Caco-2 (cell line): ENCODE measurements at regions not wholly inside any gene's neighbourhood (a gene's known extent, or its start where the extent isn't known, plus 50 kb on each side); places are given as distances from the start of the nearest gene placed in this dataset.

Source experiments
- BruUV-seq: library from RNA; stranded (reverse); fragments of 400-500 nt; replicated peaks from 2 replicates; lab custom pipeline; 2021; lab: Mats Ljungman, UMichigan
- CTCF ChIA-PET: fragments of 300-600 bp; sonication (Branson Sonifier 250); formaldehyde crosslinking; loops from one replicate; lab custom pipeline; 2022; ENCODE audit warnings: antibody characterized with exemption; lab: Charles Lee
- POLR2A ChIA-PET: fragments of 300-600 bp; sonication (Branson Sonifier 250); formaldehyde crosslinking; loops from one replicate; lab custom pipeline; 2022; ENCODE audit warnings: antibody characterized with exemption; lab: Charles Lee
- DNase-seq, 2 experiments: peaks; one replicate each; pipeline versions ENCODE4 v3.0.0 to v3.0.0-alpha.2; 2020 to 2022
- H3K27me3 ChIP-seq: replicated peaks from 2 replicates; pipeline ENCODE4 v1.6.0; 2011; ENCODE audit warnings: low read length; ENCODE audit not compliant: control insufficient read depth, insufficient read depth
- H3K36me3 ChIP-seq: 2 replicates; pipeline ENCODE4 v1.5.1; 2011; ENCODE audit warnings: low read length; ENCODE audit not compliant: control insufficient read depth, insufficient read depth
- H3K4me1 ChIP-seq: fragments of 250-450 bp; sonication (Bioruptor Pico); 2 replicates; pipeline ENCODE4 v1.5.1; 2020; ENCODE audit warnings: mild to moderate bottlenecking
- H3K4me3 ChIP-seq: 2 replicates; pipeline ENCODE4 v1.5.1; 2011; ENCODE audit warnings: low read depth, mild to moderate bottlenecking, control low read depth, low read length
- H3K9me3 ChIP-seq: fragments of 250-450 bp; sonication (Bioruptor Pico); 2 replicates; pipeline ENCODE4 v1.5.1; 2020; ENCODE audit warnings: mild to moderate bottlenecking, moderate library complexity
- H3K27ac Mint-ChIP-seq: one replicate; pipeline ENCODE4 v1.8.0; 2022; ENCODE audit warnings: mixed read lengths; ENCODE audit not compliant: unreplicated experiment
- H3K27me3 Mint-ChIP-seq: one replicate; pipeline ENCODE4 v1.8.0; 2022; ENCODE audit warnings: mixed read lengths; ENCODE audit not compliant: insufficient read depth, unreplicated experiment
- H3K36me3 Mint-ChIP-seq: one replicate; pipeline ENCODE4 v1.8.0; 2022; ENCODE audit warnings: mild to moderate bottlenecking, mixed read lengths; ENCODE audit not compliant: insufficient read depth, unreplicated experiment
- H3K4me1 Mint-ChIP-seq: one replicate; pipeline ENCODE4 v1.8.0; 2022; ENCODE audit warnings: low read depth, mixed read lengths; ENCODE audit not compliant: unreplicated experiment
- H3K4me3 Mint-ChIP-seq: one replicate; pipeline ENCODE4 v1.8.0; 2022; ENCODE audit warnings: mild to moderate bottlenecking, moderate library complexity, mixed read lengths; ENCODE audit not compliant: unreplicated experiment
- H3K9me3 Mint-ChIP-seq: one replicate; pipeline ENCODE4 v1.8.0; 2022; ENCODE audit warnings: mixed read lengths; ENCODE audit not compliant: unreplicated experiment
- CTCF ChIP-seq, 2 experiments: fragments of 200-600 bp in 1 of 2; IDR thresholded peaks; 1 replicate in 1 of 2; 2 replicates in 1 of 2; pipeline versions ENCODE4 v1.5.1 to v1.8.0; 2011 to 2022; ENCODE audit warnings: antibody characterized with exemption in 1 of 2, control low read depth in 1 of 2, inconsistent platforms in 1 of 2, low read depth in 1 of 2, low read length in 1 of 2, mild to moderate bottlenecking in 1 of 2, moderate library complexity in 1 of 2; ENCODE audit not compliant: insufficient read depth in 1 of 2, severe bottlenecking in 1 of 2, unreplicated experiment in 1 of 2
- intact Hi-C: fragments of 100-400 bp; cut with micrococcal nuclease; formaldehyde crosslinking; loops from one replicate; pipeline ENCODE4 v1.10.0; 2022; ENCODE audit not compliant: unreplicated experiment

GRCh38 chr9:85237478-85237877 lies 504.3 kb downstream of the AGTPBP1 start:
- Histone ChIP-seq H3K36me3 (no peaks in the 10 kb centered on the region), H3K27me3 (no peaks in the 10 kb centered on the region), H3K4me3 (no peak overlapping the region), H3K9me3 (no peaks in the 10 kb centered on the region), H3K4me1 (no peaks in the 10 kb centered on the region)
- DNase-seq, result no peak
- CTCF ChIA-PET, result no interaction called here
- POLR2A ChIA-PET, result no interaction called here
- Mint-ChIP-seq H3K36me3 (no peaks in the 10 kb centered on the region), H3K27ac (no peak overlapping the region), H3K4me1 (no peaks in the 10 kb centered on the region), H3K9me3 (no peaks in the 10 kb centered on the region), H3K27me3 (peaks cover 6% of the 10 kb centered on the region), H3K4me3 (no peak overlapping the region)
- no peak for TF ChIP-seq CTCF (IDR thresholded peaks at IDR 0.05; ENCODE audit: insufficient read depth in 1 of 2, low read depth in 1 of 2, low read length in 1 of 2, severe bottlenecking in 1 of 2, unreplicated experiment in 1 of 2)
- no TSS peak for BruUV-seq
- intact Hi-C loops, result no loop called here

- H3K4me1 Mint-ChIP-seq, result no peaks in the 10 kb centered on the region
- POLR2A ChIA-PET, result no interaction called here
- peaks cover 3% of the 10 kb centered on the region for H3K27me3 Mint-ChIP-seq
These were observed 511.7 kb downstream of the AGTPBP1 start for GRCh38 chr9:85230081-85230480.

GRCh38 chr9:85228111-85228855 lies 513.5 kb downstream of the AGTPBP1 start:
- Histone ChIP-seq H3K4me3 (no peak overlapping the region), H3K36me3 (no peaks in the 10 kb centered on the region), H3K4me1 (no peaks in the 10 kb centered on the region), H3K9me3 (no peaks in the 10 kb centered on the region), H3K27me3 (no peaks in the 10 kb centered on the region; the same call in 1 of the 2 replicates)
- CTCF ChIA-PET, result no interaction called here
- Mint-ChIP-seq H3K4me1 (no peaks in the 10 kb centered on the region), H3K4me3 (no peak overlapping the region), H3K27ac (no peak overlapping the region), H3K9me3 (no peaks in the 10 kb centered on the region), H3K27me3 (peaks cover 2% of the 10 kb centered on the region), H3K36me3 (no peaks in the 10 kb centered on the region)
- POLR2A ChIA-PET, result no interaction called here
- TF ChIP-seq CTCF (IDR thresholded peaks at IDR 0.05; ENCODE audit: insufficient read depth in 1 of 2, low read depth in 1 of 2, low read length in 1 of 2, severe bottlenecking in 1 of 2, unreplicated experiment in 1 of 2), result no peak
- intact Hi-C loops, result no loop called here
- no TSS peak for BruUV-seq
- no peak for DNase-seq

More at GRCh38 chr9:85230081-85230480, 511.7 kb downstream of the AGTPBP1 start:
- CTCF ChIA-PET, result no interaction called here
- intact Hi-C loops, result no loop called here
- Histone ChIP-seq H3K27me3 (no peaks in the 10 kb centered on the region; the same call in 1 of the 2 replicates), H3K9me3 (no peaks in the 10 kb centered on the region), H3K4me3 (no peak overlapping the region), H3K36me3 (no peaks in the 10 kb centered on the region), H3K4me1 (no peaks in the 10 kb centered on the region)
- BruUV-seq, result no TSS peak
- DNase-seq, result no peak
- Mint-ChIP-seq H3K4me3 (no peak overlapping the region), H3K27ac (no peak overlapping the region), H3K9me3 (no peaks in the 10 kb centered on the region), H3K36me3 (no peaks in the 10 kb centered on the region)
- TF ChIP-seq CTCF (IDR thresholded peaks at IDR 0.05; ENCODE audit: insufficient read depth in 1 of 2, low read depth in 1 of 2, low read length in 1 of 2, severe bottlenecking in 1 of 2, unreplicated experiment in 1 of 2), result no peak
